ENCODE measurements at regions not wholly inside any gene's neighbourhood (a gene's known extent, or its start where the extent isn't known, plus 50 kb on each side); places are given as distances from the start of the nearest gene placed in this dataset.

GRCh38 chr3:30551266-30551665 lies 55.1 kb upstream of the TGFBR2 start:
- TF ChIP-seq EP300 (IDR thresholded peaks at IDR 0.05): no peak
- TF ChIP-seq CTCF (IDR thresholded peaks at IDR 0.05): no peak
- TF ChIP-seq POLR2AphosphoS5 (IDR thresholded peaks at IDR 0.05): no peak
- TF ChIP-seq POLR2A (IDR thresholded peaks at IDR 0.05): no peak

Data from sigmoid colon (tissue), 4 donors.